ENCODE measurements at regions not wholly inside any gene's neighbourhood (a gene's known extent, or its start where the extent isn't known, plus 50 kb on each side); places are given as distances from the start of the nearest gene placed in this dataset.
"Not testable (repeated sequence)": the region's sequence is repeated elsewhere in the genome, so short reads cannot be mapped to it uniquely, and the experiment has no call there.

- H3K9me3 ChIP-seq (ENCODE audit: low read length); H4K20me1 ChIP-seq (ENCODE audit: insufficient read depth); H3K4me2 ChIP-seq (ENCODE audit: low read length); H3K9ac ChIP-seq (ENCODE audit: low read length); H3K79me2 ChIP-seq (replicated peaks; ENCODE audit: insufficient read depth, low read length); H2AFZ ChIP-seq (ENCODE audit: low read depth, low read length); H3F3A ChIP-seq (ENCODE audit: insufficient read depth, low read length, poor library complexity, severe bottlenecking); H3K27me3 ChIP-seq (ENCODE audit: insufficient read depth, low read depth, low read length); H3K27ac ChIP-seq (ENCODE audit: low read length); H3K4me3 ChIP-seq (ENCODE audit: low read length); H3K36me3 ChIP-seq (ENCODE audit: insufficient read depth, low read length); H3K9me2 ChIP-seq (ENCODE audit: insufficient read depth, low read length): not testable (repeated sequence)
Measured at GRCh38 chr1:804378-805115, 118.1 kb upstream of the OR4F16 start.

- not testable (repeated sequence) for H3K27ac ChIP-seq (ENCODE audit: low read length); H3K4me2 ChIP-seq (ENCODE audit: low read length); H2AFZ ChIP-seq (ENCODE audit: low read depth, low read length)
Measured at GRCh38 chr1:805310-805709, 118.4 kb upstream of the SAMD11 start.

GRCh38 chr1:807066-807465, 116.7 kb upstream of the SAMD11 start:
- not testable (repeated sequence) for H4K20me1 ChIP-seq (ENCODE audit: insufficient read depth); H3K36me3 ChIP-seq (ENCODE audit: insufficient read depth, low read length); H3F3A ChIP-seq (ENCODE audit: insufficient read depth, low read length, poor library complexity, severe bottlenecking); H2AFZ ChIP-seq (ENCODE audit: low read depth, low read length); H3K27ac ChIP-seq (ENCODE audit: low read length); H3K79me2 ChIP-seq (replicated peaks; ENCODE audit: insufficient read depth, low read length); H3K4me3 ChIP-seq (ENCODE audit: low read length); H3K9ac ChIP-seq (ENCODE audit: low read length); H3K4me2 ChIP-seq (ENCODE audit: low read length); H3K27me3 ChIP-seq (ENCODE audit: insufficient read depth, low read depth, low read length); H3K9me2 ChIP-seq (ENCODE audit: insufficient read depth, low read length); H3K9me3 ChIP-seq (ENCODE audit: low read length)

More at GRCh38 chr1:805310-805709, 118.4 kb upstream of the SAMD11 start:
- not testable (repeated sequence) for H3K79me2 ChIP-seq (replicated peaks; ENCODE audit: insufficient read depth, low read length); H3K27me3 ChIP-seq (ENCODE audit: insufficient read depth, low read depth, low read length); H4K20me1 ChIP-seq (ENCODE audit: insufficient read depth); H3K4me3 ChIP-seq (ENCODE audit: low read length); H3K9me2 ChIP-seq (ENCODE audit: insufficient read depth, low read length); H3F3A ChIP-seq (ENCODE audit: insufficient read depth, low read length, poor library complexity, severe bottlenecking); H3K36me3 ChIP-seq (ENCODE audit: insufficient read depth, low read length); H3K9ac ChIP-seq (ENCODE audit: low read length); H3K9me3 ChIP-seq (ENCODE audit: low read length)

- not testable (repeated sequence) for H3K79me2 ChIP-seq (replicated peaks; ENCODE audit: insufficient read depth, low read length); H3F3A ChIP-seq (ENCODE audit: insufficient read depth, low read length, poor library complexity, severe bottlenecking); H3K9ac ChIP-seq (ENCODE audit: low read length); H3K27ac ChIP-seq (ENCODE audit: low read length); H3K4me3 ChIP-seq (ENCODE audit: low read length); H2AFZ ChIP-seq (ENCODE audit: low read depth, low read length); H3K9me3 ChIP-seq (ENCODE audit: low read length); H3K36me3 ChIP-seq (ENCODE audit: insufficient read depth, low read length); H4K20me1 ChIP-seq (ENCODE audit: insufficient read depth); H3K27me3 ChIP-seq (ENCODE audit: insufficient read depth, low read depth, low read length); H3K9me2 ChIP-seq (ENCODE audit: insufficient read depth, low read length); H3K4me2 ChIP-seq (ENCODE audit: low read length)
Measured at GRCh38 chr1:807699-808390, 115.9 kb upstream of the SAMD11 start.

GRCh38 chr1:810949-811348, 112.8 kb upstream of the SAMD11 start:
- not testable (repeated sequence) for H3K9me2 ChIP-seq (ENCODE audit: insufficient read depth, low read length); H2AFZ ChIP-seq (ENCODE audit: low read depth, low read length); H3K36me3 ChIP-seq (ENCODE audit: insufficient read depth, low read length); H4K20me1 ChIP-seq (ENCODE audit: insufficient read depth); H3K9me3 ChIP-seq (ENCODE audit: low read length); H3K27ac ChIP-seq (ENCODE audit: low read length); H3K4me2 ChIP-seq (ENCODE audit: low read length); H3F3A ChIP-seq (ENCODE audit: insufficient read depth, low read length, poor library complexity, severe bottlenecking); H3K27me3 ChIP-seq (ENCODE audit: insufficient read depth, low read depth, low read length); H3K4me3 ChIP-seq (ENCODE audit: low read length); H3K9ac ChIP-seq (ENCODE audit: low read length); H3K79me2 ChIP-seq (replicated peaks; ENCODE audit: insufficient read depth, low read length)

GRCh38 chr1:812535-813127, 111.1 kb upstream of the SAMD11 start:
- not testable (repeated sequence) for H3K27me3 ChIP-seq (ENCODE audit: insufficient read depth, low read depth, low read length); H3K4me2 ChIP-seq (ENCODE audit: low read length); H3K27ac ChIP-seq (ENCODE audit: low read length); H3K9me2 ChIP-seq (ENCODE audit: insufficient read depth, low read length); H2AFZ ChIP-seq (ENCODE audit: low read depth, low read length); H3K36me3 ChIP-seq (ENCODE audit: insufficient read depth, low read length); H3K79me2 ChIP-seq (replicated peaks; ENCODE audit: insufficient read depth, low read length); H3K4me3 ChIP-seq (ENCODE audit: low read length); H3K9ac ChIP-seq (ENCODE audit: low read length); H3K9me3 ChIP-seq (ENCODE audit: low read length); H4K20me1 ChIP-seq (ENCODE audit: insufficient read depth); H3F3A ChIP-seq (ENCODE audit: insufficient read depth, low read length, poor library complexity, severe bottlenecking)

GRCh38 chr1:814543-814942, 109.2 kb upstream of the SAMD11 start:
- not testable (repeated sequence) for H3K9ac ChIP-seq (ENCODE audit: low read length)

More at GRCh38 chr1:814543-814942, 109.2 kb upstream of the SAMD11 start:
- H3K36me3 ChIP-seq (ENCODE audit: insufficient read depth, low read length); H3K9me3 ChIP-seq (ENCODE audit: low read length); H4K20me1 ChIP-seq (ENCODE audit: insufficient read depth); H3F3A ChIP-seq (ENCODE audit: insufficient read depth, low read length, poor library complexity, severe bottlenecking); H3K4me3 ChIP-seq (ENCODE audit: low read length); H3K9me2 ChIP-seq (ENCODE audit: insufficient read depth, low read length); H3K4me2 ChIP-seq (ENCODE audit: low read length); H2AFZ ChIP-seq (ENCODE audit: low read depth, low read length); H3K79me2 ChIP-seq (replicated peaks; ENCODE audit: insufficient read depth, low read length); H3K27me3 ChIP-seq (ENCODE audit: insufficient read depth, low read depth, low read length); H3K27ac ChIP-seq (ENCODE audit: low read length): not testable (repeated sequence)

Measured in neural cell (in vitro differentiated cells).